HG03432 (cell line): ENCODE measurements at regions not wholly inside any gene's neighbourhood (a gene's known extent, or its start where the extent isn't known, plus 50 kb on each side); places are given as distances from the start of the nearest gene placed in this dataset.

Source experiments
- ATAC-seq: cut with Tn5 transposase; IDR thresholded peaks from one replicate; pipeline ENCODE4 v1.9.1; 2021; ENCODE audit warnings: mild to moderate bottlenecking, moderate library complexity; ENCODE audit not compliant: unreplicated experiment

DNA sequence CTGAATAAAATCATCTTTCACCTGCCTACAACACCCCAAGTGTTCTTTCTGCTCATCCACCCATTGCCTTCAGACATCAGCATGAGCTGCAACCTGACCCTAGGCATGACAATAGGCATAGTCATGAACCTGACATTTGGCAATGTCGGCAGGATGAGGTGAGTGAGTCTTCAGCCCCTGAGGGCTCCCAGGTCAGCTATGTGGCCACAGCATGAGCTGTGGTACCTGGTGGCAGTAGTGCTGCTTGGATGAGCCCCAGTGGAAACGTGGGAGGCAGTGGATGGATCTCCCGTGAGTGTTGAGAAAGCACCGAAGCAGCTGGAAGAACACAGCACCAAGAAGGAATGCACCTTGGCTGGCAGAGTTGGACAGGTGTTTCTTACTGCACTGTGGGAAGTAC is 334.8 kb upstream of the FAR2 start:
- ATAC-seq: no peak

DNA sequence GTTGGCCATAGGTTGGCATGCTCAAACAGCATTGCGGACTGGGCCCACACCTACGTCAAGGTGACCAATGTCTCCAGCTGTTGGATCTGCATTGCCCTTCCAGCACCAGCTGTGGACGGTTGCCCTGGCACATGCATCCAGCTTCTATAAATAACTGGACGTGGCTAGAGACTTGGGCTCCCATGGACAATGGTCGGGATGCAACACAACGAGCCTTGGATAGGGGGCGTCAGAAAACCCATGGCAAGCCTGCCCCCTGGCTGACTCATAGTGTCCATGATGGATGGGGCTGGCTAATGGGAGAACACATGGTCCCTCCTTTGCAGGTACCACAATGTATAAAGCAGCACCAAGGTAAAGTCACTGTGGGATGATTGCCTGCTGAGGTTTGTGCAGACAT is 331.6 kb upstream of the FAR2 start:
- ATAC-seq: no peak

DNA sequence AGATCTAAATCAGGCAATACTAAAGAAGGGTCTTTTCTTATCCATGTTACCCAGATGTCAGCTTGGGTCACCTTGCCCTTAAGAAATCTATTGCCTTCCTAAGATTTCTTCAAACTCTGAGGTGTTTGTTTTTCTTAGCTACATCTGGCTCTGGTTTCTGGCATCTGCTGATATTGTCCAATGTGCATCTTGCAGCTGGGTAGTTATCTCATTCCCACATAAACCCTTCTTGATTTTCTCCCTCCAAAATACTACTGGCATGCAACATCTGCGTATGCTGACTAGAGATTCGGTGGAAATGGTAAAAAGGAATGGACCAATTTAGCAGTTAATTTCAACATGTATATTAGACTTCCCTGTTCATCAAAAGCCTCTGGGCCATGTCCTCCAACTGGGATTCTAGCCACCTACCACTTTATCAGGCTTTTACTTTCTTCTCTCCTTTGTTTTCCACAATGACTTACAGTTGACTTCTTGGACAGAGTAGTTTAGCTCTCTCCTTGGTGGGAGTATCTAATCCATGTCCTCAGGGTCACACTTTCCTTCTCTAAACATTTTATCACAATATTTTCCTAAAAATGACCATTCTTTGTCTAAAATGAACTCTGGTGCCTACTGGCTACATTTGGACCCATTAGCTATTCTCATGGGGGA is 324.8 kb upstream of the FAR2 start:
- no peak for ATAC-seq

DNA sequence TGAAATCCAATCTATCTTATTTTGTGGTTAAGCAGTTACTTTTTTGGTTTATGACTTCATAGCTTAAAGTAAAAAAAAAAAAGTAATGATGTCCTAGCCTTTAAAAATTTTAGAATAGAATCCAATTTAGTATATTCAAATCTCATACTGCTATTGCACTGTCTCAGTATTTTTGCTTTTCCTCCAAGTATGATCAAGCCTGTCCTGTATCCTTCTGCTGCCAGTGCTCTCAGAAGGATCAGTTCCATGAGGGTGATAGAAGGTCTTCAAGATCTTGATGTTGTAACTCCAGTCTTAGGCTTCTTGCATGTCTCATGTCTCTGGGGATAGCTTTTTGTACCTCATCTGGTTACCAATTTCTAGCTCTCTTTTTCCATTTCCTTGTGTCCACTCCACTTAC is 324.2 kb upstream of the FAR2 start:
- no peak for ATAC-seq

- no peak for ATAC-seq
These were observed 322.3 kb upstream of the FAR2 start for GRCh38 chr12:28826766-28827165.

- ATAC-seq: no peak
These were observed 321.2 kb upstream of the FAR2 start for GRCh38 chr12:28827861-28828260.

- ATAC-seq: no peak
These were observed 320.8 kb upstream of the FAR2 start for GRCh38 chr12:28828318-28828717.

- no peak for ATAC-seq
These were observed 318.6 kb upstream of the FAR2 start for GRCh38 chr12:28830491-28830890.

DNA sequence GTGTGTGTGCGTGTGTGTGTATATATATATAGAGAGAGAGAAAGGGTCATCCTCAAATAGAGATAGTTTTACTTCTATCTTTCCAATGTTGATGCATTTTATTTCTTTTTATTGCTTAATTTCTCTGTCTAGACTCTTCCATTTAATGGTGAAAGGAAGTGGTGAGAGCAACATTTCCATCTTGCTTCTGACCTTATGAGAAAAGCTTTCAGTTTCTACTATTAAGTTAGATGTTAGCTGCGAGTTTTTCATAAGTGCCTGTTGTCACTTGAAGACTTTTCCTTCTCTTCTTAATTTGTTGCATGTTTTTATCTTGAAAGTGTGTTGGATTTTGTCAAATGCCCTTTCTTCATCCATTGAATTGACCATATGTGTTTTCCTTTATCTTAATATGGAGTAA is 304.4 kb upstream of the FAR2 start:
- ATAC-seq: no peak

GRCh38 chr12:28851781-28852180 is 297.3 kb upstream of the FAR2 start:
- no peak for ATAC-seq

- no peak for ATAC-seq
These were observed 293.2 kb upstream of the FAR2 start for GRCh38 chr12:28855761-28856310.

DNA sequence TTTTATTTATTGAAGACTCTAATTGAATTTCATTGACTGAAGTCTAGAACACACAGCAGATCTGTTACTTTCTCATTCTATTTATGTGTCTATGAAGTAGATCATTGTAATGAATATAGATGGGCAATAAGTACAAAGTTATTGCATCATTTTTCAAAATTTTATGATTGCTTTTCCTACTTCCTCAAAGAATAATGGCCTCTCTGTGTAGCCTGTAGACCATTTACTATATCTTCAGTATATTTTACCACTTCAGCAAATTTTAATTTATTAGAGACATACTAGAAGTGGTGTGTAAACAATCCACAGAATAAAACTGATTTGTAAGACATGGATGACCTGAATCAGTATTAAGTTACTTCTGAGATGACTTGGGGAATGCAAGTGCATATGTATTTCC is 291.7 kb upstream of the FAR2 start:
- no peak for ATAC-seq

- ATAC-seq: no peak
These were observed 289.5 kb upstream of the FAR2 start for GRCh38 chr12:28859551-28859950.

- no peak for ATAC-seq
These were observed 283.3 kb upstream of the FAR2 start for GRCh38 chr12:28865776-28866175.

- ATAC-seq: no peak
These were observed 282.8 kb upstream of the FAR2 start for GRCh38 chr12:28866296-28866695.

DNA sequence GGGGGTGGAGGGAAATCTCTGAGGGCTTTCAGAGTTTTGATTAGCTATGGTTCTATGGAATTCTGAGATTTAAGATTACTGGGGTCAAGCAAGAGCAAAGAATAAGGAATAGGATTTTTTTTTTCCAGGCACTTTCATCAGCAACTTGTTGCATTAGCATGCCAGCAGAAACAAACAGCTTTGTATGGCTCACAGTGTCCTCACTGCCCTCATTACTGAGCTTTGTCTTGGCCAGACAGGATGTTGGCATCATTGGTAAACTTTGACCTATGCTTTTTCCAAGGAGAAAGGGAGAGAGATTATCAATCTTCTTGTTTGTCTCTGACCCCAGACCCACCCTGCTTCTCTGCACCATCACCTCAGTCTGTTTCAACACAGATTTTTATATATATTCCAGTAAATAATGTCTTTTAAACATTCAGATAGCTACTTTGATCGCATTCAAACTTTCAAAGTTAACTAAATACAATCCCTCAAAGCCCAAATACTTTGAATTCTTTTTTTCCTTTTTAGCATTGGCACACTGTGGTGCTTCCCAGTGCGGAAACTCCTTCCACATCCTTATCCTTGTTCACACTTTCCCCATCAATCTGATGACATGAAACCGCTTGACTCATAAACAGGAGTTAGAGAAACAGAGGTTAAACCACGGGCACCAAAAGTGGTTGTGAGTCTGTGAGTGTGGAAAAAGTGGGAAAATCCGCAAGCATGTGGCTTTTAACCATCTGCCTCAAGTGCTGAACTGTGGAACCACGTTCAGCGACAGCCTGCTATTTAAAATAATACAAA is 282.2 kb upstream of the FAR2 start:
- no peak for ATAC-seq

GRCh38 chr12:28868414-28868813 is 280.7 kb upstream of the FAR2 start:
- no peak for ATAC-seq

DNA sequence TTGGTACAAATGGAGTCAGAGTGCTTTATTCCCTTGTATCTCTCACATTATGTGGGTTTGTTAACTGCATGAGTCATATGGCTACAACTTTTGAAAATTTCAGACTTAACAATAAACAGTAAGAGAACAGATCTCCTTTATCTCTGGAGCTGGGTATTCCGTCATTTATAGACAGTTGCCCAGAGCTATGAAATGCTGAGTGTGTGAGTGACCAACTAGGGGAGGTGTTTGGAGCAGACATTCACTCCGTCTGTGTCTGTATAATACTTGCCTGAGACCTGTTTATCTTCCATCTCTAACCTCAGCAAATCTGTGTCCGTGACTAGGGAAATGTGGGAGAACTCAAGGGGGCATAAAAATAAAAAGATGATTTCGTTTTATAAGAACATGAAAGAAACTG is 279.9 kb upstream of the FAR2 start:
- no peak for ATAC-seq

DNA sequence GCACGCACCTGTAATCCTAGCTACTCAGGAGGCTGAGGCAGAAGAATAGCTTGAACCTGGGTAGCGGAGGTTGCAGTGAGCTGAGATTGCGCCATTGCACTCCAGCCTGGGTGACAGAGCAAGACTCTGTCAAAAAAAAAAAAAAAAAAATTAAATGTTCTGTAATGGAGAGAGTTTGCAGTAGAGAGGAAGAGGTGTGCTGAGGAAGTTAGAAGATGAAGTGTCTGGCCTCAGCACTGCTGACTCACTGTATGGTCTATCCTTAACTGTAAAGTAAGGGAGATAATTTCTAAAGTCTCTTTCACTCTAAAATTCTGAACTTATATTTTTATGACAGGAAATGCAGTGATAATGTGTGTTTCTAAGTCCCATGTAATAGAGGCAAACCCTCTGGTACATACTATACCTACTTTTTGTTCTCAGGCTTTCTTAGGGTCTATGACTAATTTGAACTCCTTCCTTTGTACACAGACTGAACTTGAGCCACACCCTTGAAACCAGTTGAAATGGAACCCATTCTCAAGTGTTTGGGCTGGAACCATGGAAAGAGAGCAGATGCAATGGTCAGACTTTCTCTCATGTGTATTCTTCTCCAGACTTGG is 278.1 kb upstream of the FAR2 start:
- no peak for ATAC-seq

GRCh38 chr12:28872654-28873268 is 276.3 kb upstream of the FAR2 start:
- ATAC-seq: peak; percentile 75

DNA sequence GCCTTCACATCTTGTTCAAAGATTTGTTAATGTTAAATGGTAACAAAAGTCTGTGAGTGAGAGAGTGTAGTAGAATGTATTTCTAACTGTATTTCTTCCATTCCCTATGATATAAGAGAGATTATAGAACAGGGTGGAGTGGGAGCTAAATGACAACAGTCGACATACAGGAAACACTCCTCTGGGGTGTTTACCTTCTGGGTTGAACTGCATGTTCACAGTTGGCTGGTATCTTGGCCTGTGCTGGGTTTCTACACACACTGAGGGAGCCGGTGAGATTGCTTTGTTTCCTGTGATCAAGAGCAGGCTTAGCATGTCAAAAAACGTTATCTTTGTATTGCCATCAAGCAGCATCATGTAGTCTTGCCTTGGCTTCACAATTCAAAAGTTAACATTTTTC is 274.3 kb upstream of the FAR2 start:
- ATAC-seq: no peak
